OCI-LY1 (cell line): ENCODE measurements at regions not wholly inside any gene's neighbourhood (a gene's known extent, or its start where the extent isn't known, plus 50 kb on each side); places are given as distances from the start of the nearest gene placed in this dataset.

Experiments
- H2AFZ ChIP-seq: fragments of 200-600 bp; sonication (generic), shearing (Covaris generic); 2 replicates; pipeline ENCODE4 v1.6.0; 2014; ENCODE audit warnings: antibody characterized with exemption, mild to moderate bottlenecking, low read length
- H3F3A ChIP-seq: fragments of 200-600 bp; sonication (generic), shearing (Covaris generic); 2 replicates; pipeline ENCODE4 v1.6.0; 2014; ENCODE audit warnings: mild to moderate bottlenecking, antibody characterized with exemption, low read length, moderate library complexity; ENCODE audit not compliant: insufficient read depth
- H3K27ac ChIP-seq: fragments of 200-600 bp; sonication (generic); 2 replicates; pipeline ENCODE4 v1.5.1; 2014; ENCODE audit warnings: low read length, mixed run types, mild to moderate bottlenecking, low read depth; ENCODE audit not compliant: poor library complexity, severe bottlenecking
- H3K27me3 ChIP-seq: fragments of 200-600 bp; sonication (generic); 2 replicates; pipeline ENCODE4 v1.6.0; 2014; ENCODE audit warnings: antibody characterized with exemption, mild to moderate bottlenecking, low read length, moderate library complexity; ENCODE audit not compliant: insufficient read depth
- H3K36me3 ChIP-seq: fragments of 200-600 bp; sonication (generic); 2 replicates; pipeline ENCODE4 v1.6.1; 2014; ENCODE audit warnings: mild to moderate bottlenecking, antibody characterized with exemption, low read length, moderate library complexity, mixed read lengths; ENCODE audit not compliant: insufficient read depth
- H3K4me1 ChIP-seq: fragments of 200-600 bp; sonication (generic); 2 replicates; pipeline ENCODE4 v1.5.1; 2014; ENCODE audit warnings: mild to moderate bottlenecking, low read length, moderate library complexity; ENCODE audit not compliant: insufficient read depth, severe bottlenecking
- H3K4me2 ChIP-seq: fragments of 200-600 bp; sonication (generic), shearing (Covaris generic); 2 replicates; pipeline ENCODE4 v1.6.1; 2014; ENCODE audit warnings: low read length
- H3K4me3 ChIP-seq: fragments of 200-600 bp; sonication (generic); 2 replicates; pipeline ENCODE4 v1.5.1; 2014; ENCODE audit warnings: low read length, low read depth, mild to moderate bottlenecking, mixed read lengths; ENCODE audit not compliant: poor library complexity, severe bottlenecking
- H3K79me2 ChIP-seq: fragments of 200-600 bp; shearing (Covaris generic); 2 replicates; pipeline ENCODE4 v1.6.1; 2016; ENCODE audit warnings: mixed run types, low read length, mixed read lengths; ENCODE audit not compliant: insufficient read depth
- H3K9ac ChIP-seq: fragments of 200-600 bp; sonication (generic), shearing (Covaris generic); 2 replicates; pipeline ENCODE4 v1.6.1; 2014; ENCODE audit warnings: mild to moderate bottlenecking, low read length, mixed read lengths
- H3K9me2 ChIP-seq: fragments of 200-600 bp; sonication (generic), shearing (Covaris generic); 2 replicates; pipeline ENCODE4 v1.6.1; 2014; ENCODE audit warnings: low read depth, mild to moderate bottlenecking, low read length, mixed read lengths
- H3K9me3 ChIP-seq: fragments of 200-600 bp; shearing (Covaris generic); 2 replicates; pipeline ENCODE4 v1.6.1; 2014; ENCODE audit warnings: low read length, mixed read lengths
- H4K20me1 ChIP-seq: fragments of 200-600 bp; sonication (generic), shearing (Covaris generic); 2 replicates; pipeline ENCODE4 v1.6.0; 2016; ENCODE audit warnings: mild to moderate bottlenecking, low read length; ENCODE audit not compliant: insufficient read depth
- CTCF ChIP-seq: fragments of 200-600 bp; sonication (generic), shearing (Covaris generic); IDR thresholded peaks from 2 replicates; pipeline ENCODE4 v1.5.1; 2017; ENCODE audit warnings: mild to moderate bottlenecking, antibody characterized with exemption, low read length, moderate library complexity, mixed read lengths
- EZH2 ChIP-seq: fragments of 200-600 bp; sonication (generic), shearing (Covaris generic); IDR thresholded peaks from 2 replicates; pipeline ENCODE4 v1.8.0; 2017; ENCODE audit warnings: borderline replicate concordance, mixed run types, mild to moderate bottlenecking, antibody characterized with exemption, low read length, moderate library complexity, mixed read lengths

DNA sequence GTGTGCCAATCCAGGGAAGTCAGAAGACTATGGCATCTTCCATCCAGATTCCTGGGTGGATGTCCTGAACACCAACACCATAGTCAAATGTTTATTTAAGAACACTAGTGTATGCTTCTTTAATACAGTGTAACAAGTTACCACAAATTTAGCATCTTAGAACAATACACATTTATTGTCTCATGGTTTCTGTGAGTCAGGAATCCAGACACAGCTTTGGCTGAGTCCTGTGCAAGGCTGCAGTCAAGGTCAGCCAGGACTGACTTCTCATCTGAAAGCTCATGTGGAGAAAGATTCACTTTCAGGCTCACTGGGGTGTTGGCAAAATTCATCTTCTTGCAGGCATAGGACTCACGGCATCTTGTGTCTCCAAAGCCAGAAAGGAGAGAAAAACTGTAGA, 143.4 kb downstream of the ANXA2 start:
- Histone ChIP-seq H4K20me1 (no peaks in the 10 kb centered on the region), H3K9me3 (no peaks in the 10 kb centered on the region)
- TF ChIP-seq CTCF = no peak
- TF ChIP-seq EZH2 = no peak

GRCh38 chr15:60255390-60255789, 142.4 kb downstream of the ANXA2 start:
- H3K4me2 ChIP-seq = no peak overlapping the region

More for the DNA sequence above, 143.4 kb downstream of the ANXA2 start:
- Histone ChIP-seq H3K9ac (no peak overlapping the region), H3K4me1 (no peaks in the 10 kb centered on the region), H3F3A (no peaks in the 10 kb centered on the region), H3K27ac (no peak overlapping the region), H3K4me3 (no peak overlapping the region), H3K79me2 (no peaks in the 10 kb centered on the region), H3K27me3 (no peaks in the 10 kb centered on the region), H3K4me2 (no peak overlapping the region), H3K9me2 (no peaks in the 10 kb centered on the region), H2AFZ (no peak overlapping the region), H3K36me3 (no peaks in the 10 kb centered on the region)

GRCh38 chr15:60257591-60258159, 140.1 kb downstream of the ANXA2 start:
- H3K9me2 ChIP-seq = no peaks in the 10 kb centered on the region
- H3K4me2 ChIP-seq = no peak overlapping the region
- no peaks in the 10 kb centered on the region for H3K9me3 ChIP-seq
- no peaks in the 10 kb centered on the region for H3F3A ChIP-seq
- H3K9ac ChIP-seq = no peak overlapping the region
- no peak for TF ChIP-seq CTCF
- no peak for TF ChIP-seq EZH2
- H3K4me1 ChIP-seq = no peaks in the 10 kb centered on the region
- no peaks in the 10 kb centered on the region; the same call in 1 of the 2 replicates for H3K27me3 ChIP-seq
- no peaks in the 10 kb centered on the region for H3K36me3 ChIP-seq
- H3K27ac ChIP-seq = no peak overlapping the region
- no peak overlapping the region for H2AFZ ChIP-seq
- no peaks in the 10 kb centered on the region for H3K79me2 ChIP-seq
- H3K4me3 ChIP-seq = no peak overlapping the region
- no peaks in the 10 kb centered on the region for H4K20me1 ChIP-seq

More at GRCh38 chr15:60255390-60255789, 142.4 kb downstream of the ANXA2 start:
- Histone ChIP-seq H3K36me3 (no peaks in the 10 kb centered on the region), H3K27me3 (no peaks in the 10 kb centered on the region), H3K9ac (no peak overlapping the region), H3K4me3 (no peak overlapping the region), H3F3A (no peaks in the 10 kb centered on the region), H3K9me2 (no peaks in the 10 kb centered on the region), H3K79me2 (no peaks in the 10 kb centered on the region), H2AFZ (no peak overlapping the region), H4K20me1 (no peaks in the 10 kb centered on the region), H3K27ac (no peak overlapping the region), H3K4me1 (no peaks in the 10 kb centered on the region), H3K9me3 (no peaks in the 10 kb centered on the region)
- TF ChIP-seq EZH2 (no peak), CTCF (no peak)
